K562 (cell line): ENCODE measurements at regions not wholly inside any gene's neighbourhood (a gene's known extent, or its start where the extent isn't known, plus 50 kb on each side); places are given as distances from the start of the nearest gene placed in this dataset.
"Not testable (repeated sequence)": the region's sequence is repeated elsewhere in the genome, so short reads cannot be mapped to it uniquely, and the experiment has no call there.

Experiments used
- ATAC-seq: fragments of 200-7000 bp; cut with Tn5 transposase; 3 replicates; pipeline ENCODE4 v1.9.1; 2020; ENCODE audit warnings: moderate library complexity
- BruUV-seq: library from RNA; stranded (reverse); fragments of 400-500 nt; replicated peaks from 2 replicates; lab custom pipeline; 2021; lab: Mats Ljungman, UMichigan
- CTCF ChIA-PET: fragments of 300-600 bp; formaldehyde crosslinking; extraction: SDS; loops from one replicate; lab custom pipeline; 2021; ENCODE audit warnings: low intra/inter-chr PET ratio; lab: Yijun Ruan, JAX
- POLR2A ChIA-PET: fragments of 300-600, 350-650 bp; sonication (Branson Sonifier 250); formaldehyde crosslinking; extraction: SDS; loops from one replicate; lab custom pipeline; 2021; ENCODE audit warnings: antibody characterized with exemption, inconsistent platforms; lab: Yijun Ruan, JAX
- DNase-seq, 4 experiments: peaks; one replicate each; pipeline versions ENCODE4 v3.0.0 to v3.0.0-alpha.2; 2011 to 2018; ENCODE audit warnings: low spot score in 3 of 4, mixed read lengths in 3 of 4; ENCODE audit errors: extremely low read depth in 1 of 4
- FAIRE-seq: peaks from 2 replicates; lab custom pipeline; 2011; peaks lifted over from hg19 to GRCh38; lab: Jason Lieb, UNC
- H2AFZ ChIP-seq: 2 replicates; pipeline ENCODE4 v1.6.0; 2011; ENCODE audit warnings: low read depth, low read length, control low read depth, inconsistent platforms
- H3K27ac ChIP-seq: fragments of 200-600 bp; 3 replicates; pipeline ENCODE4 v1.8.0; 2011; ENCODE audit warnings: low read depth, mild to moderate bottlenecking, control low read depth, inconsistent platforms, low read length, moderate library complexity, mixed read lengths; ENCODE audit errors: extremely low read depth
- H3K27me3 ChIP-seq, 2 experiments: fragments of 300-600 bp in 1 of 2; 2 replicates in 1 of 2; 3 replicates in 1 of 2; pipeline versions ENCODE4 v1.6.0 to v1.8.0; 2011; ENCODE audit warnings: inconsistent platforms in 2 of 2, low read length in 2 of 2, mild to moderate bottlenecking in 1 of 2, mixed read lengths in 1 of 2, moderate library complexity in 1 of 2; ENCODE audit not compliant: control insufficient read depth in 2 of 2, insufficient read depth in 2 of 2
- H3K36me3 ChIP-seq: fragments of 300-600 bp; 3 replicates; pipeline ENCODE4 v1.8.0; 2011; ENCODE audit warnings: mild to moderate bottlenecking, low read length, inconsistent platforms; ENCODE audit not compliant: control insufficient read depth, insufficient read depth
- H3K4me1 ChIP-seq, 2 experiments: fragments of 200-600 bp in 1 of 2; replicated peaks in 1 of 2; 2 replicates in 1 of 2; 3 replicates in 1 of 2; pipeline versions ENCODE4 v1.5.1 to v1.8.0; 2011; ENCODE audit warnings: inconsistent platforms in 2 of 2, low read length in 2 of 2, mild to moderate bottlenecking in 1 of 2, mixed read lengths in 1 of 2, moderate library complexity in 1 of 2; ENCODE audit not compliant: control insufficient read depth in 2 of 2, insufficient read depth in 2 of 2
- H3K4me2 ChIP-seq: 2 replicates; pipeline ENCODE4 v1.6.1; 2011; ENCODE audit warnings: low read length, control low read depth, inconsistent platforms, mixed read lengths; ENCODE audit not compliant: insufficient read depth
- H3K4me3 ChIP-seq: fragments of 200-600 bp; sonication (generic), shearing (Covaris generic); 2 replicates; pipeline ENCODE4 v1.5.1; 2016; ENCODE audit warnings: control low read depth, inconsistent platforms
- H3K79me2 ChIP-seq: fragments of 200-600 bp; 3 replicates; pipeline ENCODE4 v1.8.0; 2011; ENCODE audit warnings: low read length, inconsistent platforms; ENCODE audit not compliant: control insufficient read depth, insufficient read depth
- H3K9ac ChIP-seq, 2 experiments: 2 replicates each; pipeline versions ENCODE4 v1.6.0 to v1.6.1; 2011; ENCODE audit warnings: low read depth in 2 of 2, low read length in 2 of 2, control low read depth in 1 of 2, inconsistent platforms in 1 of 2, mild to moderate bottlenecking in 1 of 2, mixed read lengths in 1 of 2; ENCODE audit not compliant: insufficient read depth in 1 of 2
- H3K9me1 ChIP-seq: one replicate; pipeline ENCODE4 v1.6.0; 2011; ENCODE audit warnings: inconsistent platforms, mild to moderate bottlenecking, low read length, moderate library complexity; ENCODE audit not compliant: control insufficient read depth, insufficient read depth
- H3K9me3 ChIP-seq: replicated peaks from 2 replicates; pipeline ENCODE4 v1.5.1; 2011; ENCODE audit warnings: low read depth, low read length, inconsistent platforms; ENCODE audit not compliant: control insufficient read depth, insufficient read depth
- H4K20me1 ChIP-seq: replicated peaks from 2 replicates; pipeline ENCODE4 v1.6.1; 2011; ENCODE audit warnings: low read length, inconsistent platforms, mixed read lengths; ENCODE audit not compliant: control insufficient read depth, insufficient read depth
- CEBPG ChIP-seq, 3 experiments: fragments of 200-800 bp in 1 of 3; sonication (Bioruptor generic) in 1 of 3; sonication (generic) in 1 of 3; formaldehyde crosslinking in 1 of 3; IDR thresholded peaks in 2 of 3; conservative IDR thresholded peaks in 1 of 3; 2 replicates each; pipeline versions ENCODE4 v1.6.1 to v1.8.0; 2016 to 2022; ENCODE audit warnings: missing compliant biosample characterization in 2 of 3, missing genetic modification characterization in 2 of 3, mild to moderate bottlenecking in 1 of 3, missing genetic modification reagents in 1 of 3
- CTCF ChIP-seq, 3 experiments: IDR thresholded peaks in 2 of 3; conservative IDR thresholded peaks in 1 of 3; 2 replicates each; pipeline ENCODE4 v1.5.1; 2011 to 2012; ENCODE audit warnings: low read length in 3 of 3, mild to moderate bottlenecking in 3 of 3, control low read depth in 2 of 3, improper control_type of control experiment in 1 of 3, inconsistent platforms in 1 of 3, low read depth in 1 of 3, mixed read lengths in 1 of 3, moderate library complexity in 1 of 3; ENCODE audit not compliant: insufficient read depth in 2 of 3
- FOXA3 ChIP-seq, 2 experiments: fragments of 450-650 bp in 1 of 2; sonication (generic) in 1 of 2; formaldehyde crosslinking; IDR thresholded peaks in 1 of 2; conservative IDR thresholded peaks in 1 of 2; 2 replicates each; pipeline versions ENCODE4 v1.4.0 to v1.8.0; 2020 to 2022; ENCODE audit warnings: mild to moderate bottlenecking in 2 of 2, missing genetic modification reagents in 1 of 2
- FOXM1 ChIP-seq, 2 experiments: fragments of 450-650 bp in 1 of 2; sonication (generic) in 1 of 2; formaldehyde crosslinking in 1 of 2; IDR thresholded peaks; 2 replicates each; pipeline versions ENCODE4 v1.6.1 to v1.9.0; 2017 to 2022; ENCODE audit warnings: low read depth in 2 of 2, mild to moderate bottlenecking in 2 of 2, missing genetic modification reagents in 1 of 2, moderate library complexity in 1 of 2
- MEIS2 ChIP-seq: fragments of 450-650 bp; IDR thresholded peaks from 2 replicates; pipeline ENCODE4 v1.6.1; 2014; ENCODE audit warnings: mild to moderate bottlenecking; ENCODE audit not compliant: partially characterized antibody
- NFYB ChIP-seq: IDR thresholded peaks from 2 replicates; pipeline ENCODE4 v1.6.1; 2011; ENCODE audit warnings: mild to moderate bottlenecking, moderate library complexity; ENCODE audit not compliant: insufficient read length; ENCODE audit errors: extremely low read depth
- NRF1 ChIP-seq, 2 experiments: fragments of 450-650 bp; IDR thresholded peaks in 1 of 2; conservative IDR thresholded peaks in 1 of 2; 2 replicates each; pipeline ENCODE4 v1.6.1; 2014; ENCODE audit warnings: mild to moderate bottlenecking in 2 of 2
- PBX2 ChIP-seq, 2 experiments: IDR thresholded peaks in 1 of 2; conservative IDR thresholded peaks in 1 of 2; 2 replicates each; pipeline ENCODE4 v1.6.1; 2016; ENCODE audit warnings: low read depth in 2 of 2, mild to moderate bottlenecking in 1 of 2, missing compliant biosample characterization in 1 of 2, missing genetic modification characterization in 1 of 2, moderate library complexity in 1 of 2
- RAD21 ChIP-seq, 2 experiments: fragments of 250-450 bp in 1 of 2; fragments of 450-650 bp in 1 of 2; sonication (Bioruptor Pico) in 1 of 2; formaldehyde crosslinking in 1 of 2; IDR thresholded peaks in 1 of 2; conservative IDR thresholded peaks in 1 of 2; 2 replicates each; pipeline versions ENCODE4 v1.4.0 to v1.8.0; 2020 to 2022; ENCODE audit warnings: mild to moderate bottlenecking in 2 of 2, moderate library complexity in 1 of 2
- VEZF1 ChIP-seq: fragments of 200-800 bp; sonication (Bioruptor generic); IDR thresholded peaks from 2 replicates; pipeline ENCODE4 v1.6.1; 2017; ENCODE audit warnings: missing genetic modification characterization, missing compliant biosample characterization
- WGBS: fragments of 100-300 bp; shearing (Covaris generic); methylation state at CpG from one replicate; pipeline ENCODE4 v1.1.6; 2016; ENCODE audit warnings: low coverage, mixed read lengths; ENCODE audit not compliant: insufficient coverage; ENCODE audit errors: missing lambda C conversion rate; 5-methylcytosine and 5-hydroxymethylcytosine counted together
- in situ Hi-C: fragments of 300-500 bp; cut with MboI; formaldehyde crosslinking; loops from 4 replicates; pipeline ENCODE4 v1.15.0; 2018; ENCODE audit warnings: inconsistent platforms, mixed read lengths
- intact Hi-C: fragments of 100-400 bp; cut with micrococcal nuclease; formaldehyde crosslinking; loops from 2 replicates; pipeline ENCODE4 v1.14.2; 2022

- FAIRE-seq; BruUV-seq; H3K9me3 ChIP-seq; H3K4me1 ChIP-seq; H4K20me1 ChIP-seq; H3K79me2 ChIP-seq; H3K27ac ChIP-seq; in situ Hi-C loops; H3K36me3 ChIP-seq; H3K27me3 ChIP-seq; H3K9ac ChIP-seq; CTCF ChIA-PET; H3K9me1 ChIP-seq; TF ChIP-seq FOXM1 (CRISPR knock-in tag; IDR thresholded peaks at IDR 0.05; ENCODE audit: low read depth); PBX2 (CRISPR knock-in tag; IDR thresholded peaks at IDR 0.05; ENCODE audit: low read depth); CEBPG (CRISPR knock-in tag; IDR thresholded peaks at IDR 0.05): not testable (repeated sequence)
- H3K4me2 ChIP-seq, result peak overlapping the region; percentile 26
- H2AFZ ChIP-seq, result peak overlapping the region; percentile 74
- intact Hi-C loops, result loop anchor here (2.0 to 5.0 kb wide), 2 partner anchors 56 to 103 kb away; partner anchors contain the start of gene PPP1R12A
- ATAC-seq (peak; percentile 88), DNase-seq (peak in 2 of 4 experiments; percentile 18 to 27)
- POLR2A ChIA-PET, result interaction anchor here (0.6 to 0.9 kb wide), 3 partner anchors 14 to 328 kb away, joined by 3 read pairs; no protein-coding TSS in a partner anchor
- WGBS, result 8% methylated on average over 10 of the region's 10 CpGs
- H3K4me3 ChIP-seq, result 0 out of 2 replicates have a peak overlapping the region, but pooled peaks have one; percentile 5
- peak; percentile 78 for TF ChIP-seq MEIS2
- TF ChIP-seq FOXM1 (IDR thresholded peaks at IDR 0.05; ENCODE audit: low read depth), result peak; percentile 49; the same call in 1 of the 2 replicates
- peak; percentile 16 for TF ChIP-seq NFYB
- TF ChIP-seq PBX2 (tag; conservative IDR thresholded peaks at IDR 0.05; ENCODE audit: low read depth), result peak; percentile 72
- TF ChIP-seq CTCF (IDR thresholded peaks at IDR 0.05 in 2 of 3, conservative IDR thresholded peaks at IDR 0.05 in 1 of 3; ENCODE audit: insufficient read depth in 2 of 3, low read depth in 1 of 3, low read length in 3 of 3), result peak in 2 of 3 experiments; percentile 18 to 28; a peak in 2 of 6 replicates
- TF ChIP-seq RAD21 (CRISPR knock-in tag; conservative IDR thresholded peaks at IDR 0.05 in 1 of 2, IDR thresholded peaks at IDR 0.05 in 1 of 2), result 0 out of 4 replicates have a peak, but pooled peaks have one; percentile 9 to 19
- 0 out of 4 replicates have a peak, but pooled peaks have one; percentile 23 to 28 for TF ChIP-seq NRF1 (conservative IDR thresholded peaks at IDR 0.05 in 1 of 2, IDR thresholded peaks at IDR 0.05 in 1 of 2)
- TF ChIP-seq CEBPG (tag; conservative IDR thresholded peaks at IDR 0.05 in 1 of 2, IDR thresholded peaks at IDR 0.05 in 1 of 2), result peak in 1 of 2 experiments; percentile 28; a peak in 1 of 4 replicates
- peak; percentile 25; the same call in 1 of the 2 replicates for TF ChIP-seq VEZF1 (CRISPR knock-in tag)
- peak in 1 of 2 experiments; percentile 58; a peak in 2 of 4 replicates for TF ChIP-seq FOXA3 (CRISPR knock-in tag; conservative IDR thresholded peaks at IDR 0.05 in 1 of 2, IDR thresholded peaks at IDR 0.05 in 1 of 2)
Observed at GRCh38 chr12:79990509-79991338, 55.8 kb upstream of the PPP1R12A start.
